Cardiac fibroblast (primary cell): ENCODE measurements at regions not wholly inside any gene's neighbourhood (a gene's known extent, or its start where the extent isn't known, plus 50 kb on each side); places are given as distances from the start of the nearest gene placed in this dataset.

ENCODE experiments used
- DNase-seq, 2 donors: peaks; one replicate each; pipeline versions ENCODE4 v3.0.0 to v3.0.0-alpha.2; 2010; ENCODE audit warnings: low read depth in 2 of 2
- H3K4me3 ChIP-seq, 2 donors: replicated peaks in 1 of 2; 1 replicate in 1 of 2; 2 replicates in 1 of 2; pipeline ENCODE4 v1.5.1; 2011; ENCODE audit warnings: low read depth in 2 of 2, low read length in 2 of 2, mild to moderate bottlenecking in 2 of 2, moderate library complexity in 1 of 2
- CTCF ChIP-seq: IDR thresholded peaks from one replicate; pipeline ENCODE4 v1.5.1; 2011; ENCODE audit warnings: low read depth, mild to moderate bottlenecking, low read length, inconsistent platforms

- DNase-seq: no peak
- no peak overlapping the region for H3K4me3 ChIP-seq
- no peak for TF ChIP-seq CTCF
These were observed 306.9 kb downstream of the BCL11B start for GRCh38 chr14:98965076-98965475.

- no peak for DNase-seq
- no peak overlapping the region for H3K4me3 ChIP-seq
- TF ChIP-seq CTCF: no peak
These were observed 306.0 kb downstream of the BCL11B start for GRCh38 chr14:98966016-98966415.

- DNase-seq: no peak
- no peak for TF ChIP-seq CTCF
- no peak overlapping the region for H3K4me3 ChIP-seq
These were observed 305.4 kb downstream of the BCL11B start for GRCh38 chr14:98966475-98967162.

- no peak overlapping the region for H3K4me3 ChIP-seq
- DNase-seq: no peak
- TF ChIP-seq CTCF: no peak
These were observed 297.9 kb downstream of the BCL11B start for GRCh38 chr14:98974113-98974512.

GRCh38 chr14:98976271-98976670, 295.7 kb downstream of the BCL11B start:
- H3K4me3 ChIP-seq: no peak overlapping the region
- DNase-seq: no peak
- no peak for TF ChIP-seq CTCF

GRCh38 chr14:98977451-98977850, 294.5 kb downstream of the BCL11B start:
- DNase-seq: no peak
- H3K4me3 ChIP-seq: no peak overlapping the region
- TF ChIP-seq CTCF: no peak

GRCh38 chr14:98982986-98983385, 289.0 kb downstream of the BCL11B start:
- no peak for TF ChIP-seq CTCF
- no peak for DNase-seq

More at GRCh38 chr14:98982986-98983385, 289.0 kb downstream of the BCL11B start:
- no peak overlapping the region for H3K4me3 ChIP-seq
